ENCODE measurements at regions not wholly inside any gene's neighbourhood (a gene's known extent, or its start where the extent isn't known, plus 50 kb on each side); places are given as distances from the start of the nearest gene placed in this dataset.

GRCh38 chr10:44771233-44771995 lies 139.7 kb upstream of the TMEM72 start:
- DNase-seq = no peak
- H3K4me1 ChIP-seq = no peaks in the 10 kb centered on the region
- WGBS, 2 donors = 76% methylated on average over 2 of the region's 2 CpGs

DNA sequence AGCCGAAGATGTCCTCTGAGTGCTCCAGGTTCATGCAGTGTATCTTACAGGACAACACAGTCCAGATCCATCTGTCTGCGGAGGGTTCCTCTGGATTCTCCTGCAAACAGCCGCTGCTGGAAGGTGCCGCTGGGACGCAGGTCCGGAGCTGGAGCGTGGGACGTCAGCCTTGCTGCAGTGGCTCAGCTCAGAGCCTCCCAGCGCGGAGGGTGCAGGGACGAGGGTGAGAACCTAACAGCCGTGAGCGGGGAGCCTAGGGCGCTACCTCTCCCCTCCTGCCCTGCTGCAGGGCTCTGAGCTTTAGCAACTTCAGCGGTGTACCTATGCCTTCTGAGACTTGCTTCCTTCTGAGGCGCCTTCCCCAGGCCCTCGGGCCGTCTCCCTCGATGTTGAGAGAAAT lies 137.6 kb upstream of the TMEM72 start:
- WGBS, 2 donors = 89 to 91% methylated on average over 6 to 13 of the region's 19 CpGs
- Histone ChIP-seq H3K4me1 (no peaks in the 10 kb centered on the region), H3K9me3 (no peaks in the 10 kb centered on the region), H3K27ac (no peak overlapping the region), H3K27me3 (no peaks in the 10 kb centered on the region), H3K36me3 (no peaks in the 10 kb centered on the region), H3K4me3 (replicated peaks in 1 of 3) (no peak overlapping the region)
- DNase-seq = no peak
- TF ChIP-seq POLR2A (IDR thresholded peaks at IDR 0.05) = no peak
- TF ChIP-seq, protein P1, sequence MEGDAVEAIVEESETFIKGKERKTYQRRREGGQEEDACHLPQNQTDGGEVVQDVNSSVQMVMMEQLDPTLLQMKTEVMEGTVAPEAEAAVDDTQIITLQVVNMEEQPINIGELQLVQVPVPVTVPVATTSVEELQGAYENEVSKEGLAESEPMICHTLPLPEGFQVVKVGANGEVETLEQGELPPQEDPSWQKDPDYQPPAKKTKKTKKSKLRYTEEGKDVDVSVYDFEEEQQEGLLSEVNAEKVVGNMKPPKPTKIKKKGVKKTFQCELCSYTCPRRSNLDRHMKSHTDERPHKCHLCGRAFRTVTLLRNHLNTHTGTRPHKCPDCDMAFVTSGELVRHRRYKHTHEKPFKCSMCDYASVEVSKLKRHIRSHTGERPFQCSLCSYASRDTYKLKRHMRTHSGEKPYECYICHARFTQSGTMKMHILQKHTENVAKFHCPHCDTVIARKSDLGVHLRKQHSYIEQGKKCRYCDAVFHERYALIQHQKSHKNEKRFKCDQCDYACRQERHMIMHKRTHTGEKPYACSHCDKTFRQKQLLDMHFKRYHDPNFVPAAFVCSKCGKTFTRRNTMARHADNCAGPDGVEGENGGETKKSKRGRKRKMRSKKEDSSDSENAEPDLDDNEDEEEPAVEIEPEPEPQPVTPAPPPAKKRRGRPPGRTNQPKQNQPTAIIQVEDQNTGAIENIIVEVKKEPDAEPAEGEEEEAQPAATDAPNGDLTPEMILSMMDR (IDR thresholded peaks at IDR 0.05) = no peak
- intact Hi-C loops (cut with DNase I) = no loop called here

More at GRCh38 chr10:44771233-44771995, 139.7 kb upstream of the TMEM72 start:
- H3K36me3 ChIP-seq = no peaks in the 10 kb centered on the region
- no peak overlapping the region for H3K4me3 ChIP-seq (replicated peaks in 1 of 3)
- TF ChIP-seq POLR2A (IDR thresholded peaks at IDR 0.05) = no peak
- TF ChIP-seq, protein P1 (IDR thresholded peaks at IDR 0.05) = no peak
- intact Hi-C loops (cut with DNase I) = no loop called here
- no peaks in the 10 kb centered on the region for H3K27me3 ChIP-seq
- no peak overlapping the region for H3K27ac ChIP-seq
- no peaks in the 10 kb centered on the region for H3K9me3 ChIP-seq

DNA sequence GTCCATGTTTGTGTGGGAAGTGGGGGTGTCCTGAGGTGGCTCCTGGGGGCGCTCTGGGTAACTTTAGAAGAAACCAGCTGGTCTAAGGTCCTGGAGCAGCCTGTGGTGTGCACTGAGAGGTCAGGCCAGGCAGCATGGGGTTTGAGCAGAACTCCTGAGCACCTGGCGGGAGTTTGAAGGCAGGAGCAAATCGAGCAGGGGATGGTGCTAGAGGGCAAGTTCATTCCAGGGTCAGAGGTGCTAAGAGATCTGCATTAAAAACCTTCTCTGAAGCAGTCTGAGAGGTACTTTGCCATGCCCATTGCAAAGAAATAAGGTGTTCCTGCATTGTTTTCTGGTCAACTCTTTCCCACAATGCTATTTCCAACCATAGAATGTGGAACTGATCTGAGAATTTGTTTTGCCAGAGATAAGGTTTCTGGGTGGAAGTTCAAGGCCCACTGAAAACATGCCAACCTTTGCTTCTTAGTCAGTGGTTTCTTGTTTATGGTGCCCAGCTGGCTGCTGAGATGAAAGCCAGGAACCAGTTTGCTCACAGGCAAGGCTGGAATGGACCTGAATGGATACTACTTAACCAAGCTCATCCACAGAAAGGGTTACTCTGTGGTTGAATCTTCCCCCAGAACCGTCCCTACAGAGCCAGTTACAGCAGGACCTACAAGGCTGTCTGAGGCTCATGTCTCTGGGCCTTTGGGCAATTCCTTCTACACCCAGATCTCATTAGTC lies 136.3 kb upstream of the TMEM72 start:
- no peak for TF ChIP-seq POLR2A (IDR thresholded peaks at IDR 0.05)
- TF ChIP-seq, protein P1 (IDR thresholded peaks at IDR 0.05) = no peak
- Histone ChIP-seq H3K4me1 (no peaks in the 10 kb centered on the region), H3K4me3 (replicated peaks in 1 of 3) (no peak overlapping the region), H3K36me3 (no peaks in the 10 kb centered on the region), H3K9me3 (no peaks in the 10 kb centered on the region), H3K27me3 (no peaks in the 10 kb centered on the region), H3K27ac (no peak overlapping the region)
- intact Hi-C loops (cut with DNase I) = no loop called here
- no peak for DNase-seq
- 60 to 75% methylated on average over 4 of the region's 4 CpGs for WGBS, 2 donors

DNA sequence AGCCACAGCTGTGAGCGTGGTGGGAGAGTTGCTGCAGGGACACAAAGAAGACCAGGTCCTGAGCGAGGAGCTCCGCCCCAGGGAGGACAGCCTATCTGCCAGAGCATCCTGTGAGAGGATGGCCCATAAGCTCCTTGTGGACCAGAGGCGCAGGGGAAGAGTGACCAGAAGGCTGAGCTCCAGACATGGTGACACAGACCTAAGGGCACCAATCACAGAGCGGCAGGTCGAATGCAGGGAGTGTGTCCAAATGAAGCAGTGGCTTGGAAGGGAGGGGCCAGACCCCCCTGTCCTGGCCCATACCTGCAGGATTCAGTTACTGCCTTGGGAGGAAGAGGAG lies 135.8 kb upstream of the TMEM72 start:
- H3K4me3 ChIP-seq (replicated peaks in 1 of 3) = no peak overlapping the region
- H3K27me3 ChIP-seq = no peaks in the 10 kb centered on the region
- H3K9me3 ChIP-seq = no peaks in the 10 kb centered on the region
- H3K4me1 ChIP-seq = no peaks in the 10 kb centered on the region
- DNase-seq = no peak
- 96% methylated on average over 4 to 6 of the region's 6 CpGs for WGBS, 2 donors
- no peak overlapping the region for H3K27ac ChIP-seq
- H3K36me3 ChIP-seq = no peaks in the 10 kb centered on the region
- TF ChIP-seq, protein P1 (IDR thresholded peaks at IDR 0.05) = no peak
- no peak for TF ChIP-seq POLR2A (IDR thresholded peaks at IDR 0.05)
- intact Hi-C loops (cut with DNase I) = no loop called here

DNA sequence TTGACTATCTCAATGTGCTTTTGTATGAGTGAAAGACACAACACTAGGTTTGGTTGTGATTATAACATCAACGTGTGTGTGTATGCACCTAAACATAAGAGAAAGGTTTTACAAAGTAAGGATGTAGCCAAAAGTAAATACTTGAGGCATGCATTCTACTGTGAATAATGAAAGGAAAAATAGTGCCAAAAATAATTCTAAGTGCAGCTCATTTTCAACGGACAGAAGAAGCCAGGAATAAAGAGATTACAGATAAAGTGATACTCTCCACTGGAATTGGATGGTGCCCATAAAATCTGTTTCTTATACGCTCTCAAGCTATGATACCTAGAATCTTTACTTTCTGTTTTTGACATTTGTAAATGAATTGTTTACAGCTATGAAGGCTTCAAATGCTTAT lies 135.0 kb upstream of the TMEM72 start:
- H3K9me3 ChIP-seq = no peaks in the 10 kb centered on the region
- WGBS, 2 donors = 63 to 71% methylated on average over 3 of the region's 3 CpGs
- no peaks in the 10 kb centered on the region for H3K36me3 ChIP-seq
- no peak for DNase-seq
- H3K4me3 ChIP-seq (replicated peaks in 1 of 3) = no peak overlapping the region
- TF ChIP-seq, protein P1 (IDR thresholded peaks at IDR 0.05) = no peak
- TF ChIP-seq POLR2A (IDR thresholded peaks at IDR 0.05) = no peak
- H3K4me1 ChIP-seq = no peaks in the 10 kb centered on the region
- no peaks in the 10 kb centered on the region for H3K27me3 ChIP-seq
- no peak overlapping the region for H3K27ac ChIP-seq
- intact Hi-C loops (cut with DNase I) = no loop called here

Data from thyroid gland (tissue), 4 donors.